OCI-M1 (cell line): ENCODE measurements at regions not wholly inside any gene's neighbourhood (a gene's known extent, or its start where the extent isn't known, plus 50 kb on each side); places are given as distances from the start of the nearest gene placed in this dataset.
"Not testable (repeated sequence)": the region's sequence is repeated elsewhere in the genome, so short reads cannot be mapped to it uniquely, and the experiment has no call there.

Experiments
- DNase-seq: peaks from one replicate; lab custom pipeline; 2025; lab: John Stamatoyannopoulos, UW

DNA sequence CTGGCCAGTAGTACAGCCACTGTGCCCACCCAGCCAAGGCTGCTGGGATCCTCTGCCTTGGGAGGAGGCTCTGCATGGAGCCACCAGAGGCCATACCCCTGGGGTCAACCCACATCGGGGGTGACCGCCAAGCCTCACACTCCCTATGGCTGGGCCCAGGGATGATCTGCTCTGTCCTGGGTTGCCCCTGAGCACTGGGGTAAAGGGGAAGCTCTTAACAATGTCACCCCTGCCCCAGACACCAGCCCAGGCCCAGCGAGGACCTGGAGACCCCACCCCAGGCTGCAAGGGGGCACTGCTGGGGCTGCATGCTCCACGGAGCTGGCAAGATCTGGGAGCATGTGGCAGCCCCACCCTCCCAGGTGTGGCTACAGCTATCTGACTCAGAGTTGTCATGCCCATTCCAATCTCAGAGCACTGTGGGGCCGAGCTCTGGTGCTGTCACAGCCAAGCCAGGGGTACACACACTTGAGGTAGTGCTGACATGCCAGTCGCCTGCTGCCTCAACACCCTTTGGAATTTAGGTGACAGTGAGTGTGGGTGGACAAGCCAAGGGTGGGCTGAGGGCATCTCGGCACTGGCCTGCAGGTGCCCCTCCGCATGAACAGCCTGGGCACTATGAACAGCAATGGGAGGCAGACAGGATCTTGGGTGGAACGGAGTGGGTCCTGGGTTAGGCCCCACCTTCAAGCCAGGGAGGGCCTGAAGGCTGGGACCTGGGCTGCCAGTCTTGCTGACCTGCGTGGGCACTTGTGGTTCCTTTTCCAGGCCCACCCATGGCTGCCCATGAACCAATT is 427.7 kb downstream of the LRRIQ3 start:
- DNase-seq = no peak

DNA sequence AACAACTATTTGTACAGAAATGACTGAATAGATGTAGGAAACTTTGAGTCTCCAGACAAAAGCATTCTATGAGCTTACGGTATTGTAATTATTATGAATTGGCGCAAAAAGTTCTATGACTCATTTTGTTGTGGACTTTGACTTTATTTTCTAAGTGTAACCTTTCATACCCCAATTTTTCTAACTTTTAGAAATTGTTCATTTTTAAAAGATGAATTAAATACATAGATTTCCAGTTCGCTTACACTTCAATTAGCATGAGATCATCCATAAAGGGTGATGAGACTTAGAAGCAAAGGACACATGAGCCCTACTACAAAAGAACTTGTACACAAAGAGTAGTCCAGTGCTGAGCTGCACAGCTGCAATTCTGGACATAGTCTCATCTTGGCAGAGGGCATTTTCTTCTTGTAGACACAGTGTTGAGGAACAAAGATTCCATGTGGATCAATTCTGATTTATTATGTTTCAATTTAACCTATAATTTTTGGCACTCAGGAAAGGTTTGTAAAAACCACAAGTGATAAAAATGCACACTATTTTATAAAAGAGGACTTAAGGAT is 431.1 kb downstream of the LRRIQ3 start:
- DNase-seq = no peak

DNA sequence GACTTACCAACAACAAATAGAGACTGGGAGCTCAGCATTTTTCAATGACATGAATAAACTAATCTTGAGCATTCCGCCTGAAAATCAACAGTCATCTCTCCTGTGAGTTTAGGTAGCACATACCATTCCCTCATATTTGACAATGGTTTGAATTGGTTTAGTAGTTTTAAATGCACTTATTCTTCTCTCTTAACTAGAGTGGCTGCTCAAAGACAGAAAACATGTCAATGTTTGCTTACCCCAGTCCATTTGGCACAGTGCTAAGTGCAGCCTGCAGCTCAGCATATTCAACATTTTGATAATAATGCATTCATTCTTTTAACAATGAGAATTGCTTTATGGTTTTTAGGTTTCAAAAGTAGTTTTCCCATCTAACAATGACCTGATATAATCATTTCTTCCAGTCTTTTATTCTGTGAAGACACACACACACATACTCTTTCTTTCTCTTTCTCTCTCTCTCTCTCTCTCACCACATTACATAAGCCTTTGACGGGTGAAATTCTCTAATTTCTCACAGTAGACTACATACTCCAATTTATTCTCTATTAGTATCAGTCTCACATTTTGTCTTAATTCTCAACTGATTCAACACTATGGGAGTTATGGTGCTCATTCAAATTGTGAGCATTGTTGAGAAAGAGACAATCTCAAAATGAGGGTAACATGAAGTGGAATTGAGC is 432.3 kb downstream of the LRRIQ3 start:
- no peak for DNase-seq

DNA sequence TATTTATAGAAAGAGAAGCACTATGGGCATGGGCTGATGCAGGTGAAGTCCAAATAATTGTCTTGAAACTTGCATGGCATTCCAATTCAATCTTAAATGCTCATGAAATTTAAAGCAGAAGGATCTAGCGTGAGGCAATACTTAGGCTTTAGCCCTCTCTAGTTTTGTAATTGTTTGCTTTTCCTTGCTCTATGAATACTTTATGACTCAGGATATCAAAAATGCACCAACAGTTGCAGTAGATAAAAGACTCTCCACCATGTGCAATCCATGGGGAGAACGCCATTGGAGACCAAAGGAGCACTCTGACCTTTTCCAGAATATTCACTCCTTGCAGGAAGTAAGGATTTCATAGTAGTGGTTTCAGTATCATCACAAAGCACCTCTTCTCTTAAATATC is 436.4 kb downstream of the LRRIQ3 start:
- no peak for DNase-seq

DNA sequence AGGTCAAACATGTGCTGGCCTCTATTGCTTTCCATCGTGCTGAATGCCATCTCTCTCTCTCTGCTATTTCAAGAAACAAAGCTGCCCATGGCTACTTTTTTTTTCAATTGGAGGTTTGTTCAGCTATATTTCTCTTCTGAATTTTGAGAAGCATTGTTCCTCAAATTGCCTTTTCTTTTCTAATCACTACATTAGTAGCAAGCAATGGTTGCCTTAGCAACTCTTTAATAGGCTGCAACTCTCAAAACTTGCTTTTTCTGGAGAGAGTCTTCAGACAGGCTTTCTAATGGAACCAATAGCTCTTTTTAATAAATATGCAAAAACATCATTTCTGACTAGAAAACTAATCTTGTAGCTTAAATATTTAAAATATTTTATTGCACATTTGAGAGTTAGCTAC is 439.0 kb downstream of the LRRIQ3 start:
- DNase-seq = no peak

DNA sequence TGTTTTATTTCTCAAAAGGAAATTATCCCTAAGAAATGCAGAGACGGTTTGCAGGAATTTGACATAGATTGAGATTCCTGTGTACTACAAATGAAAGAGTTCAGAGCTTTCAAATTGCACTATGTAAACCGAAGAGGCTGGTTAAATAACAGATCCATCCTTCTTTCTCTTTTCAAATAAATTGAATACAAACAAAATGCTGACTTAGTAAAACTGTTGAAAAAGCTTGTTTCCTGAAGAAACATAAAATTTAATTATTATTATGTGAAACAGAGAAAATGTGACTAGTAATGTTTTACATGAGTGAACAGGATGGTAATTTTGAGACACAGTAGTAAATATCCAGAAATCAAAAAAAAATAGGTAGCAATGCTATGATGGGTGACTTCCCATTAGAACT is 441.2 kb downstream of the LRRIQ3 start:
- DNase-seq = no peak

DNA sequence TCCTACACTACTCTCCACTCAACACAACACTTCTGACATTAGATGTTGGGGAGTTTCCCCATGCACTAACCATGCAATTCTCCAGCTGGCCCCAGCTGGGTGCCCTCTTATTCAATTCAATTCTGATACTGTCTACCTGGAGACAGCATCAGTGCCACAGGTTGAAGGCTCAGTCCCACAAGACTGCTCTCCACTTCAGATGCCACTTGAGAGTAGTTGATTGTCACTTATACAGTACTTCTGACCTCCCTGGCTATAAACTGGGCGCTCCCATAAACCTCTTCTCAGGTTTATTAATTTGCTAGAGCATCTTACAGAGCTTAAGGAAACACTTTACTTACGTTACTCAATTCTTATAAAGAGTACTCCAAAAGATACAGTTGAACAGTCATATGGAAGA is 442.3 kb downstream of the LRRIQ3 start:
- no peak for DNase-seq

DNA sequence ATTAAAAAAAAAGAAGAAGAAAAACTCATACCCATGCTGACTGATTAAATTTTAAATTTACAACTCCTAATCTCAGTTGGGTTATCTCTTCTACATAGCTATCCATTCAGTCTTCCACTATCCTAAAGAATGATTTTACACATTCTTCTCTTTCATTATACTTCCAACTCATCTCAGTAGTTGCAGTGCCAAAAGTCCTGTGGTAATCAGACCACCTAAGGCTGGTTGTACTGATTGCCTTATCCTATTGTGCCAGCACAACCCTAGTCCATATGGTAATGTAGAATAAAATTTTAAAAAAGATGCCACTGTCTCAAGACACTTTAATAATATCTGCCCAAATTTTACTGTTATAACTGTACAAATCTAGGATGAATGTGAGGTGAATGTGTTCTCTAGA is 448.0 kb downstream of the LRRIQ3 start:
- DNase-seq = no peak

DNA sequence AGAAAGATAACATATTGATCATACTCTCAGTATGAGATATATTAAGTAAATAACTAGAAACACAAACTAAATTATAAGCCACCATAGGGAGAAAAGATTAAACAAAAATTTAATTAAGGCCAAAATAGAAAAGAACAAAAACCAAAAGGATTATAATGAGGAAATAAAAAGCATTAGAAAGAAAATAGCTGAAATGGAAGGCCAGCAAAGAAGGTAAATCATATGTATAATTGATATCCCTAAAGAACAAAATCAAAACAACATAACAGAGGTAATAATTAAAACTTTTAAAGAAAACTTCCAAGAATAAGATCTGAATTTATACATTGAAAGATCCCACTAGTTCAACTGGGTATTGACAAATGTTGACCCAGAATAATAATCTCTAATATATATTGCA is 453.0 kb downstream of the LRRIQ3 start:
- no peak for DNase-seq

DNA sequence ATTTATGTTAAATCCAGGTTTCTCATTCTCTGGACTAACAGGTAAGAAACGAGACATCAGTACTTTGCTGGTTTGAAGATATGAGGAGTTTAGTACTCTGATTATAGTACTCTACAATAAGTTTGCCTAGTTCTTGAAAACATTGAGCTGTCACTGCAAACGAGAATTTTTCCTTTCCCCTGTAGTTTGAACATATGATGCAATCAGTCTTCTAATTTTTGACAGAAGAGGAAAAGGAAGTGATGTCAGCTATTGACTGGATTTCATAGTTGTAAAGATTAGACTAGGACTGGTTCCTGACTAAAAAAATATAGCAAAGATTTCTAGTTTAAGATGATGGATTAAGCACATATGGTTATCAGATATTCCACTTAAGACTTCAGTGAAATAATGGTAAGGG is 461.9 kb downstream of the LRRIQ3 start:
- DNase-seq = peak; percentile 66

DNA sequence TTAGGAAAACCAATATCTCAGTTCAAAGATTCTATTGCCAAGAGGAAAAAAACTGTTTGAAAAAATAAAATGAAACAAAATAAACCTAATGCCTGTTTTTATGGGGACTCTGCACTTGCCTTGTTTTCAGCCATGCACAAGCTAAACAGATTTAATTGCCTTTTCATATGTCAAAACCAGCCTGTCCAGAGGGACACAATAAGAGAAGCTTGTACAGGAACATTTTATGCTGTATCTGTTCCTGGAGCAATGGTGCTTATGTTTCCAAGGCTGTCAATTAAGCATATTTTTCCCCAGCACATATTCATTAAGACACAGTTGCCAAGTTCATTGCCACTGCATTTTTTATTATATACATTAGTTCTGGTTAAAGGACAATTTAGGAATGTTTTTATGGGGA is 470.9 kb downstream of the LRRIQ3 start:
- no peak for DNase-seq

DNA sequence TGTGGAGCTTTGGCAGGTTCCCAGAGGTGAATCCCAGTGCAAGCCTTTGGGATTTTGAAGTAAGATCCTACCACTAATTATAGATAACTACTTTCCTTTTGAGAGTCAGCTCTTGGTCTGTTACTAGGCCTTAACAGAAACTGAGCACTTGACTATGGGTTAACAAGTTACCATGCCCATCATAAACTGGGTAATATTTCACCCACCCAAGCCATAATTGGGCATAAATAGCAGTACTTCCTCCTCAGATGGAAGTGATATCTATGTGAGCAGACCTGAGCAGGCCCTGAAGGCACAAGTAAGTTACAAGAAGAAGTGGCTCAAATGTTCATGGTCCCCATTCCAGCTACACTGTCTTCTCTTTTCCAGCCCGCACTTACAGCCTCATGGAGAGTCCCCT is 475.9 kb downstream of the LRRIQ3 start:
- DNase-seq = no peak

DNA sequence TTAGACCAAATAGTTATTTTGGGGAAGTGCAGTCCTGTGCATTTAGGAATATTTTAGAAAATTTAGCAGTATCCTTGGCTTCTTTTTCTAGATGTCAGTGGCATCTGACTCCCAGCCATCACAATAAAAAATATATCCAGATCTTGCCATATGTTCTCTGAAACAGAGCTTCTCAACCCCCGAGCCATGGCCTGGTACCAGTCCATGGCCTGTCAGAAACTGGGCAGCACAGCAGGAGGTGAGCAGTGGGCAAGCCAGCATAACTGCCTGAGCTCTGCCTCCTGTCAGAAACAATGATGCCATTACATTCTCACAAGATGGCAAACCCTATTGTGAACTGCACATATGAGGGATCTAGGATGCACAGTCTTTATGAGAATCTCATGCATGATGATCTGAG is 480.0 kb downstream of the LRRIQ3 start:
- no peak for DNase-seq

DNA sequence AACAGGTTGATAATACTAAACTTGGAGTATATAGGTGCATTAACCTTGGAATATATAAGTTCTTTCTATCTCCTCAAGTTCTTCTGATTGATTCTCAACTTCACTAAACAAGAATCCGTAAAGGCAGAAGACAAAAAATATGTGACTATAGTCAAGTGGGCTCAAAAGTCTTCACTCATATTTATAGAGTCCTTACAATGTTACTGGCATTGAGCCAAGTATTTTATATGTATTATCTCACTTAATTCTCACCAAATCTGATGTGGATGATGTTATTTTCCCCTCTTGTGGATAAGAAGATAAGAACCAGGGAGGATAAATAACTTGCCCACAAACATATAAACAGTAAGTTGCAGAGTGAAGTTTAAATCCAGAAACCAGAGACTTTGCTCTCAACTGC is 486.9 kb downstream of the LRRIQ3 start:
- no peak for DNase-seq

DNA sequence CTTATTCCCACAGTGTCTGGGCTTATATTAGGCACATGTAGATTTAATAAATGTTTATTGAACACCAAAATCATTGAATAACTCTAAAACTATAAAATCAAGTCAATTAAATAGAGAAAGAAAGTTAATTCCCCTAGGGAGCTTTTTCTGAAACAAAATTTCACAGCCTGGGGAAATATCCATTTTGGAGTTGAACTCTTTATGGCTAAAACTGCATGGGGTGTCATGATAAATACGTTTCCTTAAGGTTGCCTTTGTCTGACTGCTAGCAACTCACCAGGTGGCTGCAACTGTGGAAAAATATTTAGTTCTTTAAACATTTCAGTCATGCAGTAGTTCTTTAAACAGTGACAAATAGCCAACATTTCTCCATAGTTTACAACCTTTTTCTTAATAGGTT is 496.1 kb downstream of the LRRIQ3 start:
- DNase-seq = no peak

DNA sequence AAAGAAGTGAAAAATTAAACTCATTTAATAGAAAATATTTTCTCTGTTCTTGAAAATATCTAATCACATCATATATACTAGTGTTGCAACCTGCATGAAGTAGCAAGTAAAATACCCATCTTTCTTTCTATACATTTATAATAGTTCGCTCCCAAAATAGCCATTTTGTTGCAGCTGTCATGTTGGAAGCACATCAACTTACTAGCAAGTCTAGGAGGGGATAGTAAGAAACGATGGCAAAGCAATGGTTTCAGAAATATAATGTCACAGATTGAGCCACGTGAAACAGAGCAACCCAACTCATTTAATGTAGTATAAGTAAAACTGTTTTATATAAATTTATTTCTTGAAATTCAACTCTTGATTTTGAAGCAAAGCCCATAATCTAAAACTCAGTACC is 521.8 kb downstream of the LRRIQ3 start:
- DNase-seq = no peak

DNA sequence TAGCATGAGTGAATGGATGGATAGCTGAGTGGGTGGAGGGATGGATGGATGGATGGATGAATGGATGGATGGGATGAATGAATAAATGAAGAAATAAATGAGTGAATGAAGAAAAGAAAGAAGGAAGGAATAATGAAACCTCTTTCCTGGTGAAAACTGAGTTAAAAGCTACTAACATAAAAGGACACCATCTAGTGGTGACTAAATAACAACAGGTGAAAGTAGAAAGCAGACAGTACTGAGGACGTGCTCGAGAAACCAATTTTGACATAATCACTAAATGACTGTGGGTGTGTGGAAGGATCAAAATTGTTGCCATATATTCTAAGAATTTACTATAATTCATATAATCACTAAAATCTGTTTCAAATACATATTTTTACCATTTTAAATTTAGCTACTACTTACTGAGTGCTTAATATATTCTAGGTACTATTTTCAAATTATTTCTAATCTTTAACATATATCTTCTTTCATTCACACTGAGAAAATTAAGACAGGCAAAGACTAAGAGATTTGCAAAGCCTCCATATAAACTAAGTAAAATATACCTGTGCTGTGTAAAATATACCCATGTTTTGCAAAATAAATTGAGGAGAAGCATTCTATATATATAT is 522.9 kb downstream of the LRRIQ3 start:
- DNase-seq = peak; percentile 61

DNA sequence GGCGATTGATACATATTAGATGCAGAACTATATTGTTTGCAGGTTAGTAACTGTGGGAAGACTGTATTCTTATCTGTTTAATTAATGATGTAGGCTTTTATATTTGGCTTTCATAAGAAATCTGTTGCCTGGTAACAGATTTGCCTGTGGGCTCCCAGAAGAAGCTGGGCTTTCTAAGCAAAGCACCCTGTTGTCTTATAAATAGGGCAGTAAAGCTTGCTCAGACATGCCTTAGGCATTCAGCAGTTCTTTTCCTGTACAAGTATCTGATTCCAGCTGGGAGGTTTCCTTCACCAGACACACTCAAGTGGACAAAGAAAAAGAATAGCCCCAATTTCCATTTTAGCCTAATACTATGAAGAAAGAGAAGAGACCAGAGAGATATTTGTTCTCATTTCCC is 524.0 kb downstream of the LRRIQ3 start:
- no peak for DNase-seq

DNA sequence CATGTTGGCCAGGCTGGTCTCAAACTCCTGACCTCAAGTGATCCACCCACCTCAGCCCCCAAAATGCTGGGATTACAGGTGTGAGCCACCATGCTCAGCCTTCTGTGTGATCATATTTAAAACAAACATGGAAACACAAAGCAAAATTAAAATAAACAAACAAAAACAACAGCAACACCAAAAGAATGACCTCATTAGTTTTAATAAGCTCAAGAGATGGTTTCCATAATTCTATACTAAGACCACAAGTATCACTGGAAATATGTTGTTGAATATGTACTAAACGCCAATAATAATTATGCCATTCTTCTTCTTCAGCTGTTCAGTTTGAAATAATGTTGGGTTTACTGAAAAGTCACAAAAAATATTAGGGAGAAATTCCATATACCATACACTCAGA is 526.4 kb downstream of the LRRIQ3 start:
- no peak for DNase-seq

DNA sequence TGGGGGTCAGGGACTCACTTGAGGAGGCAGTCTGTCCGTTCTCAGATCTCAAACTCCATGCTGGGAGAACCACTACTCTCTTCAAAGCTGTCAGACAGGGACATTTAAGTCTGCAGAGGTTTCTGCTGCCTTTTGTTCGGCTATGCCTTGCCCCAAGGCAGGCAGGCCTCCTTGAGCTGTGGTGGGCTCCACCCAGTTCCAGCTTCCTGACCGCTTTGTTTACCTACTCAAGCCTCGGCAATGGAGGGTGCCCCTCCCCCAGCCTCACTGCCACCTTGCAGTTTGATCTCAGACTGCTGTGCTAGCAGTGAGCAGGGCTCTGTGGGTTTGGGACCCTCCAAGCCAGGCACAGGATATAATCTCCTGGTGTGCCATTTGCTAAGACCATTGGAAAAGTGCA is 530.0 kb downstream of the LRRIQ3 start:
- not testable (repeated sequence) for DNase-seq

DNA sequence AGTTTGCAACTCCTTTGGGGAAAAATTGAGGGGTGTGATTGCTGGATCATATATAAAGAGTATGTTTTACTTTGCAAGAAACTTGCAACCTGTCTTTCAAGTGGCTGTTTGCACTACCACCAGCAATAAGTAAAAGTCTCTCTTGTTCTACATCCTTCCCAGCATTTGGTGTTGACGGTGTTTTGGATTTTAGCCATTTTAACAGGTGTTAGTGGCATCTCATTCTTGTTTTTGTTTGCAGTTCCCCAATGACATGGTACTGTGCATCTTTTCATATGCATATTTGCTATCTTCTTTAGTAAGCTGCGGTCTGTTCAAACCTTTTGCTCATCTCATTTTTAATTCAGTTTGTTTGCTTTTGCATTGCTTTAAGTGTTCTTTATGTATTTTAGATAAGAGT is 535.5 kb downstream of the LRRIQ3 start:
- DNase-seq = no peak

DNA sequence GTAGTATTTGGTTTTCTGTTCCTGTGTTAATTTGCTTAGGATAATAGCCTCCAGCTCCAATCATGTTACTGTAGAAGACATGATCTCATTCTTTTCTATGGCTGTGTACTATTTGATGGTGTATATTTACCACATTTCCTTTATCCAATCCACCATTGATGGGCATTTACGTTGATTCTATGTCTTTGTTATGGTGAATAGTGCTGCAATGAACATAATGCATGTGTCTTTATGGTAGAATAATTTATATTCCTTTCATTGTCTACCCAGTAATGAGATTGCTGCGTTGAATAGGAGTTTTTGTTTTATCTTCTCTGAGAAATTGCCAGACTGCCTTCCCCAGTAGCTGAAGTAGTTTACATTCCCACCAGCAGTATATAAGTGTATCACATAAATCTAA is 538.8 kb downstream of the LRRIQ3 start:
- DNase-seq = no peak

DNA sequence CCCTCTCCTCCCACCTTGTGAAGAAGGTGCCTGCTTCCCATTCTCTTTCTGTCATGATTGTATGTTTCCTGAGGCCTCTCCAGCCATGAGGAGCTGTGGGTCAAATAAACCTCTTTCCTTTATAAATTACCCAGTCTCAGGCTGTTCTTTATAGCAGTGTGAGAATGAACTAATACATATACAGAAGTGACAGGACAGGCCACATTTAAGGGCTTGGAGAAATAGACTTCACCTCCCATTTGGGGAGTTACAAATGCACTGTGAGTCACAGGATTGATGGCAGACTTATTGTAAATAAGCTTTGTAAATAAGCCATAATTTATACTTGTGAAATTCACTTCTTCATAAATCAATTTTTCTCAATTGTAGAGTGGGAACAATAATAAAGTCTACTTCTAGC is 543.3 kb downstream of the LRRIQ3 start:
- DNase-seq = no peak
